HepG2 (cell line): ENCODE measurements at regions not wholly inside any gene's neighbourhood (a gene's known extent, or its start where the extent isn't known, plus 50 kb on each side); places are given as distances from the start of the nearest gene placed in this dataset.

Experiments used
- ATAC-seq: fragments of 200-7000 bp; cut with Tn5 transposase; 3 replicates; pipeline ENCODE4 v1.9.1; 2020; ENCODE audit warnings: mild to moderate bottlenecking, moderate library complexity
- BruUV-seq: library from RNA; stranded (reverse); fragments of 400-500 nt; replicated peaks from 2 replicates; lab custom pipeline; 2021; lab: Mats Ljungman, UMichigan
- CTCF ChIA-PET: fragments of 300-600 bp; formaldehyde crosslinking; extraction: SDS; loops from one replicate; lab custom pipeline; 2021; ENCODE audit warnings: low total read pairs, inconsistent platforms, low intra/inter-chr PET ratio; lab: Yijun Ruan, JAX
- POLR2A ChIA-PET: fragments of 350-600 bp; sonication (Branson Sonifier 250); formaldehyde crosslinking; loops from one replicate; lab custom pipeline; 2020; ENCODE audit warnings: antibody characterized with exemption, inconsistent platforms; lab: Yijun Ruan, JAX
- DNase-seq: peaks from one replicate; pipeline ENCODE4 v3.0.0-alpha.2; 2015; ENCODE audit warnings: low spot score
- FAIRE-seq: peaks from 3 replicates; lab custom pipeline; 2011; peaks lifted over from hg19 to GRCh38; lab: Jason Lieb, UNC
- H2AFZ ChIP-seq: one replicate; pipeline ENCODE4 v1.6.1; 2011; ENCODE audit warnings: low read length, inconsistent platforms
- H3K27ac ChIP-seq: fragments of 300-600 bp; 3 replicates; pipeline ENCODE4 v1.8.0; 2011; ENCODE audit warnings: mixed run types, mild to moderate bottlenecking, mixed read lengths, low read length, inconsistent platforms; ENCODE audit not compliant: insufficient read depth; ENCODE audit errors: extremely low read length
- H3K27me3 ChIP-seq, 2 experiments: fragments of 200-600 bp in 1 of 2; 2 replicates in 1 of 2; 3 replicates in 1 of 2; pipeline versions ENCODE4 v1.6.0 to v1.8.0; 2011; ENCODE audit warnings: low read length in 2 of 2, mild to moderate bottlenecking in 2 of 2, moderate library complexity in 2 of 2, inconsistent platforms in 1 of 2; ENCODE audit not compliant: insufficient read depth in 2 of 2, control insufficient read depth in 1 of 2
- H3K36me3 ChIP-seq, 2 experiments: fragments of 200-600 bp in 1 of 2; replicated peaks in 1 of 2; 2 replicates in 1 of 2; 3 replicates in 1 of 2; pipeline versions ENCODE4 v1.5.1 to v1.8.0; 2011; ENCODE audit warnings: low read length in 2 of 2, inconsistent platforms in 1 of 2; ENCODE audit not compliant: insufficient read depth in 2 of 2, control insufficient read depth in 1 of 2
- H3K4me1 ChIP-seq: 2 replicates; pipeline ENCODE4 v1.5.1; 2012; ENCODE audit warnings: low read length, inconsistent platforms; ENCODE audit not compliant: insufficient read depth
- H3K4me2 ChIP-seq: 2 replicates; pipeline ENCODE4 v1.6.0; 2011; ENCODE audit warnings: low read depth, low read length, inconsistent platforms
- H3K4me3 ChIP-seq, 3 experiments: fragments of 200-600 bp in 1 of 3; sonication (generic), shearing (Covaris generic) in 1 of 3; replicated peaks in 1 of 3; 2 replicates each; pipeline ENCODE4 v1.5.1; 2011 to 2016; ENCODE audit warnings: low read length in 3 of 3, inconsistent platforms in 2 of 3, low read depth in 2 of 3, mild to moderate bottlenecking in 2 of 3, control low read depth in 1 of 3, mixed read lengths in 1 of 3; ENCODE audit not compliant: insufficient read depth in 1 of 3
- H3K79me2 ChIP-seq: one replicate; pipeline ENCODE4 v1.6.1; 2011; ENCODE audit warnings: low read length, inconsistent platforms; ENCODE audit not compliant: insufficient read depth
- H3K9ac ChIP-seq: 2 replicates; pipeline ENCODE4 v1.6.0; 2011; ENCODE audit warnings: mild to moderate bottlenecking, low read depth, low read length, inconsistent platforms; ENCODE audit not compliant: insufficient read depth
- H3K9me3 ChIP-seq: 2 replicates; pipeline ENCODE4 v1.5.1; 2012; ENCODE audit warnings: mild to moderate bottlenecking, low read length
- H4K20me1 ChIP-seq: 2 replicates; pipeline ENCODE4 v1.6.0; 2011; ENCODE audit warnings: inconsistent platforms, mild to moderate bottlenecking, low read length, moderate library complexity; ENCODE audit not compliant: insufficient read depth
- ATRX ChIP-seq: sonication (generic); formaldehyde crosslinking; IDR thresholded peaks from 2 replicates; pipeline ENCODE4 v1.4.0; 2020; ENCODE audit warnings: missing genetic modification reagents, borderline replicate concordance
- ELF4 ChIP-seq: sonication (generic); formaldehyde crosslinking; IDR thresholded peaks from 2 replicates; pipeline ENCODE4 v1.5.0; 2020; ENCODE audit warnings: missing genetic modification reagents, mild to moderate bottlenecking, moderate library complexity, borderline replicate concordance
- HOXD1 ChIP-seq: sonication (generic); formaldehyde crosslinking; IDR thresholded peaks from 2 replicates; pipeline ENCODE4 v1.5.0; 2020; ENCODE audit warnings: missing genetic modification reagents
- MAFF ChIP-seq: IDR thresholded peaks from 2 replicates; pipeline ENCODE4 v1.6.1; 2011; ENCODE audit warnings: low read depth, low read length, improper control_type of control experiment
- MAFK ChIP-seq, 2 experiments: IDR thresholded peaks in 1 of 2; conservative IDR thresholded peaks in 1 of 2; 2 replicates each; pipeline ENCODE4 v1.6.1; 2011; ENCODE audit warnings: improper control_type of control experiment in 2 of 2, low read length in 2 of 2
- NCOA2 ChIP-seq: sonication (generic); formaldehyde crosslinking; IDR thresholded peaks from 2 replicates; pipeline ENCODE4 v1.8.0; 2022; ENCODE audit warnings: inconsistent platforms
- NFE2L2 ChIP-seq: fragments of 150-350 bp; IDR thresholded peaks from 2 replicates; pipeline ENCODE4 v1.6.1; 2014; ENCODE audit warnings: low read length
- SMARCC2 ChIP-seq: fragments of 450-650 bp; IDR thresholded peaks from 2 replicates; pipeline ENCODE4 v1.6.1; 2017; ENCODE audit warnings: antibody characterized with exemption, mild to moderate bottlenecking
- SYNCRIP ChIP-seq: fragments of 200-400 bp; formaldehyde crosslinking; IDR thresholded peaks from 2 replicates; pipeline ENCODE4 v1.6.1; 2018; ENCODE audit warnings: mild to moderate bottlenecking, low read depth, low read length; ENCODE audit not compliant: insufficient read depth
- ZNF232 ChIP-seq: sonication (generic); formaldehyde crosslinking; IDR thresholded peaks from 2 replicates; pipeline ENCODE4 v1.4.0; 2020; ENCODE audit warnings: missing genetic modification reagents, borderline replicate concordance
- ZNF446 ChIP-seq: sonication (generic); formaldehyde crosslinking; IDR thresholded peaks from 2 replicates; pipeline ENCODE4 v1.5.0; 2020; ENCODE audit warnings: mild to moderate bottlenecking, missing genetic modification reagents
- ZNF451 ChIP-seq: sonication (generic); formaldehyde crosslinking; IDR thresholded peaks from 2 replicates; pipeline ENCODE4 v1.5.0; 2020; ENCODE audit warnings: mild to moderate bottlenecking, missing genetic modification reagents
- ZNF605 ChIP-seq: sonication (generic); formaldehyde crosslinking; IDR thresholded peaks from 2 replicates; pipeline ENCODE4 v1.8.0; 2022; ENCODE audit warnings: mild to moderate bottlenecking, missing genetic modification reagents
- WGBS: methylation state at CpG from one replicate; pipeline ENCODE4 v1.1.6; 2017; ENCODE audit warnings: low lambda C conversion rate; 5-methylcytosine and 5-hydroxymethylcytosine counted together
- in situ Hi-C: cut with HindIII; loops from 2 replicates; pipeline ENCODE4 v1.10.0; 2017; ENCODE audit warnings: low pct_unique_long_range_greater_than_20kb; ENCODE audit not compliant: extremely low pct_ligation_motif_present
- intact Hi-C: fragments of 100-400 bp; cut with micrococcal nuclease; formaldehyde crosslinking; loops from one replicate; pipeline ENCODE4 v1.10.0; 2022; ENCODE audit not compliant: unreplicated experiment
- TF ChIP-seq, protein P1 (sequence below): sonication (generic); formaldehyde crosslinking; IDR thresholded peaks from 2 replicates; pipeline ENCODE4 v1.5.1; 2020; ENCODE audit warnings: missing genetic modification reagents, mild to moderate bottlenecking, borderline replicate concordance
- TF ChIP-seq, protein P2 (sequence below): sonication (generic); formaldehyde crosslinking; IDR thresholded peaks from 2 replicates; pipeline ENCODE4 v1.5.0; 2020; ENCODE audit warnings: missing genetic modification reagents, mild to moderate bottlenecking, borderline replicate concordance
- TF ChIP-seq, protein P3 (sequence below): sonication (generic); formaldehyde crosslinking; conservative IDR thresholded peaks from 2 replicates; pipeline ENCODE4 v1.4.0; 2020; ENCODE audit warnings: mild to moderate bottlenecking, missing genetic modification reagents, moderate library complexity
- TF ChIP-seq, protein P4 (sequence below): IDR thresholded peaks from 2 replicates; pipeline ENCODE4 v1.6.1; 2012; ENCODE audit warnings: inconsistent platforms

DNA sequence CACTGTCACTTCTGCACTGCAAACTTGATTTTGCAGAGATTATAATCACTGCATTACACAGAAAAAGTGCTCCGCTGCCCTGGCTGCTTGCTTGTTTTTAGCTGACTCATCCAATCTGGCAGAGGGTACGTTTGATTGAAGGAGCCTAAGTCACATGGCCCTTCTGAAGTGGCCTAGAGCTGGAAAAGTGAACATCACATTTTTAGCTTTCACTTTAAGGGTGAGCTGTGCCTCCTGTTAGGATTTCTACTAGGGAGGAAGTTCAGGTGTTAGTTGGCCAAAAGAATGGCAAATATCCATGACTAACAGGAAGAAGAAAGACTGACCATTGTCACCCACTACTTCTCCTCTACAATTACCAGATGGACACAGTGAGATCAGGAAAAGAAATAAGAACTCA is 889.1 kb upstream of the MAP3K7 start:
- no peak for ATAC-seq
- 17% methylated on average over 2 of the region's 2 CpGs for WGBS
- intact Hi-C loops = no loop called here

More for the DNA sequence above, 889.1 kb upstream of the MAP3K7 start:
- no peaks in the 10 kb centered on the region for H3K36me3 ChIP-seq
- no peak overlapping the region for H2AFZ ChIP-seq
- 0 out of 2 replicates have a peak, but pooled peaks cover 7% of the 10 kb centered on the region for H3K4me1 ChIP-seq
- no peaks in the 10 kb centered on the region for H3K9me3 ChIP-seq
- H3K27ac ChIP-seq = no peak overlapping the region
- DNase-seq (peak; percentile 7), FAIRE-seq (no peak)
- H3K4me2 ChIP-seq = no peak overlapping the region
- no peaks in the 10 kb centered on the region for H4K20me1 ChIP-seq
- ChIA-PET POLR2A (no interaction called here), CTCF (no interaction called here)
- H3K4me3 ChIP-seq = no peak overlapping the region
- TF ChIP-seq ZNF446 (CRISPR knock-in tag) = no peak
- TF ChIP-seq, protein P1, sequence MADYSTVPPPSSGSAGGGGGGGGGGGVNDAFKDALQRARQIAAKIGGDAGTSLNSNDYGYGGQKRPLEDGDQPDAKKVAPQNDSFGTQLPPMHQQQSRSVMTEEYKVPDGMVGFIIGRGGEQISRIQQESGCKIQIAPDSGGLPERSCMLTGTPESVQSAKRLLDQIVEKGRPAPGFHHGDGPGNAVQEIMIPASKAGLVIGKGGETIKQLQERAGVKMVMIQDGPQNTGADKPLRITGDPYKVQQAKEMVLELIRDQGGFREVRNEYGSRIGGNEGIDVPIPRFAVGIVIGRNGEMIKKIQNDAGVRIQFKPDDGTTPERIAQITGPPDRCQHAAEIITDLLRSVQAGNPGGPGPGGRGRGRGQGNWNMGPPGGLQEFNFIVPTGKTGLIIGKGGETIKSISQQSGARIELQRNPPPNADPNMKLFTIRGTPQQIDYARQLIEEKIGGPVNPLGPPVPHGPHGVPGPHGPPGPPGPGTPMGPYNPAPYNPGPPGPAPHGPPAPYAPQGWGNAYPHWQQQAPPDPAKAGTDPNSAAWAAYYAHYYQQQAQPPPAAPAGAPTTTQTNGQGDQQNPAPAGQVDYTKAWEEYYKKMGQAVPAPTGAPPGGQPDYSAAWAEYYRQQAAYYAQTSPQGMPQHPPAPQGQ (CRISPR knock-in tag) = no peak
- TF ChIP-seq ZNF451 (CRISPR knock-in tag) = no peak
- TF ChIP-seq, protein P2, sequence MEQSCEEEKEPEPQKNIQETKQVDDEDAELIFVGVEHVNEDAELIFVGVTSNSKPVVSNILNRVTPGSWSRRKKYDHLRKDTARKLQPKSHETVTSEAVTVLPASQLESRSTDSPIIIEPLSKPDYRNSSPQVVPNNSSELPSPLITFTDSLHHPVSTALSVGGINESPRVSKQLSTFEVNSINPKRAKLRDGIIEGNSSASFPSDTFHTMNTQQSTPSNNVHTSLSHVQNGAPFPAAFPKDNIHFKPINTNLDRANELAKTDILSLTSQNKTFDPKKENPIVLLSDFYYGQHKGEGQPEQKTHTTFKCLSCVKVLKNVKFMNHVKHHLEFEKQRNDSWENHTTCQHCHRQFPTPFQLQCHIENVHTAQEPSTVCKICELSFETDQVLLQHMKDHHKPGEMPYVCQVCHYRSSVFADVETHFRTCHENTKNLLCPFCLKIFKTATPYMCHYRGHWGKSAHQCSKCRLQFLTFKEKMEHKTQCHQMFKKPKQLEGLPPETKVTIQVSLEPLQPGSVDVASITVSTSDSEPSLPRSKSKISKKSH (CRISPR knock-in tag) = no peak
- no peak for TF ChIP-seq NCOA2
- no peak for TF ChIP-seq ATRX (CRISPR knock-in tag)
- no peak for TF ChIP-seq ELF4 (CRISPR knock-in tag)
- TF ChIP-seq HOXD1 (CRISPR knock-in tag) = no peak
- TF ChIP-seq SYNCRIP = no peak
- TF ChIP-seq ZNF232 = no peak
- peak; percentile 93 for TF ChIP-seq MAFF
- TF ChIP-seq ZNF605 (CRISPR knock-in tag) = no peak
- TF ChIP-seq, protein P3, sequence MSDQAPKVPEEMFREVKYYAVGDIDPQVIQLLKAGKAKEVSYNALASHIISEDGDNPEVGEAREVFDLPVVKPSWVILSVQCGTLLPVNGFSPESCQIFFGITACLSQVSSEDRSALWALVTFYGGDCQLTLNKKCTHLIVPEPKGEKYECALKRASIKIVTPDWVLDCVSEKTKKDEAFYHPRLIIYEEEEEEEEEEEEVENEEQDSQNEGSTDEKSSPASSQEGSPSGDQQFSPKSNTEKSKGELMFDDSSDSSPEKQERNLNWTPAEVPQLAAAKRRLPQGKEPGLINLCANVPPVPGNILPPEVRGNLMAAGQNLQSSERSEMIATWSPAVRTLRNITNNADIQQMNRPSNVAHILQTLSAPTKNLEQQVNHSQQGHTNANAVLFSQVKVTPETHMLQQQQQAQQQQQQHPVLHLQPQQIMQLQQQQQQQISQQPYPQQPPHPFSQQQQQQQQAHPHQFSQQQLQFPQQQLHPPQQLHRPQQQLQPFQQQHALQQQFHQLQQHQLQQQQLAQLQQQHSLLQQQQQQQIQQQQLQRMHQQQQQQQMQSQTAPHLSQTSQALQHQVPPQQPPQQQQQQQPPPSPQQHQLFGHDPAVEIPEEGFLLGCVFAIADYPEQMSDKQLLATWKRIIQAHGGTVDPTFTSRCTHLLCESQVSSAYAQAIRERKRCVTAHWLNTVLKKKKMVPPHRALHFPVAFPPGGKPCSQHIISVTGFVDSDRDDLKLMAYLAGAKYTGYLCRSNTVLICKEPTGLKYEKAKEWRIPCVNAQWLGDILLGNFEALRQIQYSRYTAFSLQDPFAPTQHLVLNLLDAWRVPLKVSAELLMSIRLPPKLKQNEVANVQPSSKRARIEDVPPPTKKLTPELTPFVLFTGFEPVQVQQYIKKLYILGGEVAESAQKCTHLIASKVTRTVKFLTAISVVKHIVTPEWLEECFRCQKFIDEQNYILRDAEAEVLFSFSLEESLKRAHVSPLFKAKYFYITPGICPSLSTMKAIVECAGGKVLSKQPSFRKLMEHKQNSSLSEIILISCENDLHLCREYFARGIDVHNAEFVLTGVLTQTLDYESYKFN (CRISPR knock-in tag) = no peak
- TF ChIP-seq MAFK (conservative IDR thresholded peaks at IDR 0.05 in 1 of 2, IDR thresholded peaks at IDR 0.05 in 1 of 2; ENCODE audit: low read length in 2 of 2) = peak; percentile 90 to 94
- peak; percentile 69; the same call in 1 of the 2 replicates for TF ChIP-seq NFE2L2
- TF ChIP-seq, protein P4, sequence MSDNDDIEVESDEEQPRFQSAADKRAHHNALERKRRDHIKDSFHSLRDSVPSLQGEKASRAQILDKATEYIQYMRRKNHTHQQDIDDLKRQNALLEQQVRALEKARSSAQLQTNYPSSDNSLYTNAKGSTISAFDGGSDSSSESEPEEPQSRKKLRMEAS = no peak
- TF ChIP-seq SMARCC2 = no peak
- no TSS peak for BruUV-seq
- in situ Hi-C loops = no loop called here
- H3K27me3 ChIP-seq = no peaks in the 10 kb centered on the region
- no peaks in the 10 kb centered on the region for H3K79me2 ChIP-seq
- H3K9ac ChIP-seq = no peak overlapping the region
